ENCODE measurements at regions not wholly inside any gene's neighbourhood (a gene's known extent, or its start where the extent isn't known, plus 50 kb on each side); places are given as distances from the start of the nearest gene placed in this dataset.

- no peak overlapping the region for H3K9ac ChIP-seq (ENCODE audit: extremely low read depth, insufficient read length, low read length)
- H3K4me1 ChIP-seq (ENCODE audit: insufficient read depth, low read length), result no peaks in the 10 kb centered on the region; the same call in 1 of the 2 replicates
- H3K23ac ChIP-seq (ENCODE audit: insufficient read length, low read depth, low read length), result no peak overlapping the region
- no peak overlapping the region for H2AFZ ChIP-seq (ENCODE audit: low read length)
- TF ChIP-seq CTCF (conservative IDR thresholded peaks at IDR 0.05), result no peak
- no peak overlapping the region for H3K4me3 Mint-ChIP-seq
- H4K5ac ChIP-seq (ENCODE audit: insufficient read length, low read depth, low read length), result no peak overlapping the region
- H3K14ac ChIP-seq (ENCODE audit: insufficient read depth, low read length), result no peak overlapping the region
- no peaks in the 10 kb centered on the region; a peak in 1 of 7 replicates for H3K36me3 Mint-ChIP-seq (ENCODE audit: insufficient read depth in 1 of 3, low read depth in 3 of 3)
- H3K27me3 ChIP-seq (ENCODE audit: insufficient read depth, low read length), result no peaks in the 10 kb centered on the region
- peak overlapping the region in 1 of 3 experiments; percentile 2; a peak in 1 of 7 replicates for H3K27ac Mint-ChIP-seq
- H4K91ac ChIP-seq (ENCODE audit: insufficient read length, low read depth, low read length), result no peak overlapping the region
- no peaks in the 10 kb centered on the region for H3K79me2 ChIP-seq (ENCODE audit: insufficient read depth, low read length)
- H3T11ph ChIP-seq (ENCODE audit: low read length), result no peak overlapping the region
- no peak overlapping the region for H3K4me2 ChIP-seq (ENCODE audit: insufficient read depth, insufficient read length, low read length)
- no peak overlapping the region for H3K56ac ChIP-seq (ENCODE audit: insufficient read length, low read depth, low read length)
- no peaks in the 10 kb centered on the region for H3K79me1 ChIP-seq (ENCODE audit: insufficient read depth, low read depth, low read length, poor library complexity, severe bottlenecking)
- no peak for DNase-seq
- no CpG with 5 or more reads among the region's 8 CpGs for WGBS (ENCODE audit: extremely low coverage, insufficient read length, low lambda C conversion rate)
- no peaks in the 10 kb centered on the region for H4K20me1 ChIP-seq (ENCODE audit: control insufficient read depth, insufficient read depth, insufficient read length)
- no peak overlapping the region for H2BK15ac ChIP-seq (ENCODE audit: low read depth, low read length)
- H3K27me3 Mint-ChIP-seq (ENCODE audit: low read depth), result 0 out of 2 replicates have a peak, but pooled peaks cover 4% of the 10 kb centered on the region
- H2AK5ac ChIP-seq (ENCODE audit: insufficient read length, low read length), result no peak overlapping the region
- H3K23me2 ChIP-seq (ENCODE audit: insufficient read length, low read depth, low read length, poor library complexity, severe bottlenecking), result peaks cover under 1% of the 10 kb centered on the region
- H2BK20ac ChIP-seq (ENCODE audit: low read depth, low read length, poor library complexity, severe bottlenecking), result no peak overlapping the region
- H3K9me3 Mint-ChIP-seq, result no peaks in the 10 kb centered on the region
- H3K18ac ChIP-seq (ENCODE audit: insufficient read length, low read depth, low read length), result no peak overlapping the region
- H2BK12ac ChIP-seq (ENCODE audit: insufficient read length, low read depth, low read length), result no peak overlapping the region
- no peak overlapping the region for H4K8ac ChIP-seq (replicated peaks; ENCODE audit: insufficient read length, low read depth, low read length)
- no peak overlapping the region for H3K4ac ChIP-seq (ENCODE audit: low read depth, low read length)
- no peak overlapping the region for H3K27ac ChIP-seq (ENCODE audit: insufficient read length, low read depth, low read length)
- H3K9me3 ChIP-seq (ENCODE audit: control insufficient read depth, low read depth, low read length), result no peaks in the 10 kb centered on the region
- peaks cover 64 to 65% of the 10 kb centered on the region in 2 experiments for H3K4me1 Mint-ChIP-seq
- H2BK5ac ChIP-seq (ENCODE audit: insufficient read length, low read length), result no peak overlapping the region
- no peak overlapping the region for H2BK120ac ChIP-seq (ENCODE audit: low read depth, low read length, poor library complexity, severe bottlenecking)
Observed at GRCh38 chr13:99900960-99901359, 70.6 kb downstream of the ZIC5 start.

Measured in H9 (cell line).